ENCODE measurements at regions not wholly inside any gene's neighbourhood (a gene's known extent, or its start where the extent isn't known, plus 50 kb on each side); places are given as distances from the start of the nearest gene placed in this dataset.

DNA sequence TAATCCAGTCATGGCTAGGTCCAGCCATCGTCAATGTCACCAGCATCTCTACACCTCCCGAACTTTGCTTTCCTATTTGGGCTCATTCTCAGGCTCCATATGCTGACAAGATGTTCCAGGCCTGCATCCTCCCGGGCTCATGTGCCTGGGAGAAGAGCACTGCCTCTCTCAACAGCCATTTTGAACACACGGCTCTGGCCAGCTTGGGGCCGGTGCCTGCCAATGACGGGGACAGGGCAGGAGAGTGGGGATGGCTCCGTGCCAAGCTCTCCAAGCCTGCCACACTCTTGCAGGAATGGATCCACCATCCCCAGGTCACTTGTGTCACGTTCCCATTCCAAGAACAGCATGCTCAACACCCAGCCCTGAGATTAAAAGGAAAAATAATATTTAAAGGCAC lies 61.4 kb upstream of the PAX7 start:
- POLR2A ChIA-PET: no interaction called here
- H3K27me3 ChIP-seq (ENCODE audit: control insufficient read depth in 2 of 2, insufficient read depth in 2 of 2, low read length in 2 of 2): peaks cover 5 to 40% of the 10 kb centered on the region in 2 experiments; a peak in 3 of 5 replicates
- TF ChIP-seq CC2D1A (IDR thresholded peaks at IDR 0.05) (no peak), NCOR1 (IDR thresholded peaks at IDR 0.05) (no peak)
- TF ChIP-seq, protein P1, sequence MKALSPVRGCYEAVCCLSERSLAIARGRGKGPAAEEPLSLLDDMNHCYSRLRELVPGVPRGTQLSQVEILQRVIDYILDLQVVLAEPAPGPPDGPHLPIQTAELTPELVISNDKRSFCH (CRISPR knock-in tag; IDR thresholded peaks at IDR 0.05): no peak
- TF ChIP-seq, protein P1 (tag; IDR thresholded peaks at IDR 0.05): no peak

DNA sequence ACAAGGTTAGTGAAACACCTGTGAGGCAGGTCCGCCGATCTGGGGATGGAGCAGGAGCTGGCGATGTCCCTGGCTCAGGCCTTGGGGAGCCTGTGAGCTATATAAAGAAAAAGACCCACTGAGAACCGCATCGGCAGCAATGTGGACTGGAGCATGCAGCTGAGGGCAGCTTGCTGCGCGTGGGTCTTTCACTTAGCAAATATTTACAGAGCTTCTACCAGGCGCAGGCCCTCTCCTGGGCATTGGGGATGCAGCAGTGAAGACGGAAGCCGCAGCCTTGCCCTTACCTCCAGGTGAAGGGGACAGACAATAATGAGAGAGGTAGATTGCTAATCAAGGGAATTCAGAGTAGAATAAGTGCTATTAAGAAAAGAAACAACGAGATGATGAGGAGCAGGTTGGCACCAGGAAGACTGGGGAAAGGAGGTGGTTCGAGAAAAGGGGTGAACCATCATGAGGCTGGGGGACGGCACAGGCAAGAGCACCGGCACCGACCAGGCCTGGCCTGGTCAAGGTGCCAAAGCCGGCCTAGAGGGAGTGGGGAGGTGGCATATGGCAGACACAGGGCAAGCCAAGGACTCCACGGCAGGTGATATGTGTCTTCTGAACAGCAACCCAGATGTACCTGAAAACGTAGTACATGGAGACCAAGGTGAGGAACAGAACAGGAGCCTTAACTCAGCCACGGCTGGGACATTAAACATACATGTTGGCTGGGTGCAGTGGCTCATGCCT lies 60.7 kb upstream of the PAX7 start:
- H3K4me2 ChIP-seq (ENCODE audit: insufficient read depth, low read length): no peak overlapping the region
- H4K20me1 ChIP-seq (replicated peaks; ENCODE audit: control insufficient read depth, insufficient read depth, low read length): peaks cover 15% of the 10 kb centered on the region
- peaks cover 5 to 40% of the 10 kb centered on the region in 2 experiments; a peak in 3 of 5 replicates for H3K27me3 ChIP-seq (ENCODE audit: control insufficient read depth in 2 of 2, insufficient read depth in 2 of 2, low read length in 2 of 2)
- no peak overlapping the region for H3K27ac ChIP-seq (ENCODE audit: extremely low read depth, low read depth, low read length)
- H3K4me3 ChIP-seq: no peak overlapping the region
- no peaks in the 10 kb centered on the region for H3K4me1 ChIP-seq (replicated peaks in 1 of 2; ENCODE audit: control insufficient read depth in 2 of 2, insufficient read depth in 2 of 2, low read length in 2 of 2)
- H3K9me3 ChIP-seq (replicated peaks; ENCODE audit: control insufficient read depth, insufficient read depth, low read depth, low read length): no peaks in the 10 kb centered on the region
- CTCF ChIA-PET (ENCODE audit: low intra/inter-chr PET ratio): no interaction called here
- WGBS (ENCODE audit: insufficient coverage, low coverage, missing lambda C conversion rate): 2% methylated on average over 19 of the region's 19 CpGs
- no peak overlapping the region for H2AFZ ChIP-seq (ENCODE audit: low read depth, low read length)
- intact Hi-C loops (cut with micrococcal nuclease): loop anchor here (10.0 kb wide), 2 partner anchors 245 to 275 kb away; no protein-coding TSS in a partner anchor
- FAIRE-seq (peak; percentile 29), ATAC-seq (no peak), DNase-seq (ENCODE audit: extremely low read depth in 1 of 4, low spot score in 3 of 4) (no peak)
- H3K36me3 ChIP-seq (ENCODE audit: control insufficient read depth, insufficient read depth, low read length): no peaks in the 10 kb centered on the region
- no peaks in the 10 kb centered on the region for H3K79me2 ChIP-seq (ENCODE audit: control insufficient read depth, insufficient read depth, low read length)
- BruUV-seq (replicated peaks): no TSS peak
- POLR2A ChIA-PET: interaction anchor here (0.8 kb wide), 1 partner anchor 9 kb away, joined by 3 read pairs; no protein-coding TSS in a partner anchor
- H3K9ac ChIP-seq (ENCODE audit: insufficient read depth in 1 of 2, low read depth in 2 of 2, low read length in 2 of 2): no peak overlapping the region
- in situ Hi-C loops (cut with MboI): loop anchor here (10.0 kb wide), 2 partner anchors 635 to 905 kb away; no protein-coding TSS in a partner anchor
- no peaks in the 10 kb centered on the region for H3K9me1 ChIP-seq (ENCODE audit: control insufficient read depth, insufficient read depth, low read length)
- TF ChIP-seq STAG1 (CRISPR knock-in tag; IDR thresholded peaks at IDR 0.05; ENCODE audit: borderline replicate concordance) (no peak), NR2F6 (CRISPR knock-in tag; IDR thresholded peaks at IDR 0.05) (no peak), ZBTB1 (CRISPR knock-in tag; IDR thresholded peaks at IDR 0.05; ENCODE audit: borderline replicate concordance, low read depth) (no peak), KLF13 (tag; IDR thresholded peaks at IDR 0.05; ENCODE audit: borderline replicate concordance, low read depth) (no peak), NFIC (IDR thresholded peaks at IDR 0.05) (no peak), ETS2 (tag; IDR thresholded peaks at IDR 0.05; ENCODE audit: borderline replicate concordance, poor library complexity, severe bottlenecking) (no peak), THRAP3 (IDR thresholded peaks at IDR 0.05; ENCODE audit: borderline replicate concordance) (no peak)

More for the DNA sequence above, 61.4 kb upstream of the PAX7 start:
- Histone ChIP-seq H3K9me3 (replicated peaks; ENCODE audit: control insufficient read depth, insufficient read depth, low read depth, low read length) (no peaks in the 10 kb centered on the region), H2AFZ (ENCODE audit: low read depth, low read length) (no peak overlapping the region), H3K36me3 (ENCODE audit: control insufficient read depth, insufficient read depth, low read length) (no peaks in the 10 kb centered on the region), H3K4me1 (replicated peaks in 1 of 2; ENCODE audit: control insufficient read depth in 2 of 2, insufficient read depth in 2 of 2, low read length in 2 of 2) (no peaks in the 10 kb centered on the region), H3K4me2 (ENCODE audit: insufficient read depth, low read length) (no peak overlapping the region), H3K4me3 (no peak overlapping the region), H3K79me2 (ENCODE audit: control insufficient read depth, insufficient read depth, low read length) (no peaks in the 10 kb centered on the region), H3K27ac (ENCODE audit: extremely low read depth, low read depth, low read length) (no peak overlapping the region), H3K9ac (ENCODE audit: insufficient read depth in 1 of 2, low read depth in 2 of 2, low read length in 2 of 2) (no peak overlapping the region; a peak in 1 of 4 replicates), H4K20me1 (replicated peaks; ENCODE audit: control insufficient read depth, insufficient read depth, low read length) (peaks cover 15% of the 10 kb centered on the region), H3K9me1 (ENCODE audit: control insufficient read depth, insufficient read depth, low read length) (no peaks in the 10 kb centered on the region)
- DNase-seq (ENCODE audit: extremely low read depth in 1 of 4, low spot score in 3 of 4): no peak
- in situ Hi-C loops (cut with MboI): no loop called here
- 3% methylated on average over 8 of the region's 8 CpGs for WGBS (ENCODE audit: insufficient coverage, low coverage, missing lambda C conversion rate)
- CTCF ChIA-PET (ENCODE audit: low intra/inter-chr PET ratio): no interaction called here
- no peak for FAIRE-seq
- no peak for ATAC-seq
- intact Hi-C loops (cut with micrococcal nuclease): no loop called here
- BruUV-seq (replicated peaks): no TSS peak
